Vagina (tissue), 2 donors: ENCODE measurements at regions not wholly inside any gene's neighbourhood (a gene's known extent, or its start where the extent isn't known, plus 50 kb on each side); places are given as distances from the start of the nearest gene placed in this dataset.

ENCODE experiments used
- POLR2A ChIP-seq, 2 donors: fragments of 450-650 bp; IDR thresholded peaks; one replicate each; pipeline ENCODE4 v1.6.1; 2017; ENCODE audit warnings: antibody characterized with exemption in 2 of 2, mild to moderate bottlenecking in 2 of 2, moderate library complexity in 2 of 2
- POLR2AphosphoS5 ChIP-seq, 2 donors: sonication (generic); formaldehyde crosslinking; IDR thresholded peaks; one replicate each; pipeline ENCODE4 v1.9.0; 2017; ENCODE audit warnings: antibody characterized with exemption in 2 of 2, mild to moderate bottlenecking in 2 of 2, low read depth in 1 of 2; ENCODE audit not compliant: insufficient read depth in 1 of 2
- TF ChIP-seq, protein P1 (sequence below), 3 experiments: fragments of 450-650 bp in 2 of 3; fragments of 200-600 bp in 1 of 3; sonication (generic) in 1 of 3; IDR thresholded peaks; one replicate each; pipeline ENCODE4 v1.5.1; 2017 to 2019; ENCODE audit warnings: antibody characterized with exemption in 3 of 3, mild to moderate bottlenecking in 2 of 3, moderate library complexity in 2 of 3

GRCh38 chr5:113813466-113813865 lies 300.0 kb downstream of the YTHDC2 start:
- TF ChIP-seq, protein P1, sequence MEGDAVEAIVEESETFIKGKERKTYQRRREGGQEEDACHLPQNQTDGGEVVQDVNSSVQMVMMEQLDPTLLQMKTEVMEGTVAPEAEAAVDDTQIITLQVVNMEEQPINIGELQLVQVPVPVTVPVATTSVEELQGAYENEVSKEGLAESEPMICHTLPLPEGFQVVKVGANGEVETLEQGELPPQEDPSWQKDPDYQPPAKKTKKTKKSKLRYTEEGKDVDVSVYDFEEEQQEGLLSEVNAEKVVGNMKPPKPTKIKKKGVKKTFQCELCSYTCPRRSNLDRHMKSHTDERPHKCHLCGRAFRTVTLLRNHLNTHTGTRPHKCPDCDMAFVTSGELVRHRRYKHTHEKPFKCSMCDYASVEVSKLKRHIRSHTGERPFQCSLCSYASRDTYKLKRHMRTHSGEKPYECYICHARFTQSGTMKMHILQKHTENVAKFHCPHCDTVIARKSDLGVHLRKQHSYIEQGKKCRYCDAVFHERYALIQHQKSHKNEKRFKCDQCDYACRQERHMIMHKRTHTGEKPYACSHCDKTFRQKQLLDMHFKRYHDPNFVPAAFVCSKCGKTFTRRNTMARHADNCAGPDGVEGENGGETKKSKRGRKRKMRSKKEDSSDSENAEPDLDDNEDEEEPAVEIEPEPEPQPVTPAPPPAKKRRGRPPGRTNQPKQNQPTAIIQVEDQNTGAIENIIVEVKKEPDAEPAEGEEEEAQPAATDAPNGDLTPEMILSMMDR (IDR thresholded peaks at IDR 0.05), result no peak
- no peak for TF ChIP-seq POLR2AphosphoS5 (IDR thresholded peaks at IDR 0.05; ENCODE audit: insufficient read depth in 1 of 2, low read depth in 1 of 2)
- no peak for TF ChIP-seq POLR2A (IDR thresholded peaks at IDR 0.05)
